ENCODE measurements at regions not wholly inside any gene's neighbourhood (a gene's known extent, or its start where the extent isn't known, plus 50 kb on each side); places are given as distances from the start of the nearest gene placed in this dataset.
A peak's percentile ranks its signal among the peaks of the same experiment; 100 is the strongest.

GRCh38 chr5:162209005-162209605, 141.5 kb downstream of the GABRG2 start:
- Histone ChIP-seq H3K9me3 (no peaks in the 10 kb centered on the region), H3K27ac (replicated peaks in 1 of 4) (no peak overlapping the region), H3K4me3 (no peak overlapping the region), H3K36me3 (no peaks in the 10 kb centered on the region), H3K27me3 (no peaks in the 10 kb centered on the region), H3K4me1 (no peaks in the 10 kb centered on the region)
- intact Hi-C loops (cut with DNase I): no loop called here
- 76% methylated on average over 3 of the region's 5 CpGs for WGBS
- no peak for TF ChIP-seq EP300 (IDR thresholded peaks at IDR 0.05)
- no peak for TF ChIP-seq POLR2A (IDR thresholded peaks at IDR 0.05; ENCODE audit: low read depth)
- TF ChIP-seq CTCF (IDR thresholded peaks at IDR 0.05): peak in 1 of 3 experiments; percentile 28
- TF ChIP-seq POLR2AphosphoS5 (IDR thresholded peaks at IDR 0.05): no peak
- DNase-seq (ENCODE audit: extremely low spot score): no peak

DNA sequence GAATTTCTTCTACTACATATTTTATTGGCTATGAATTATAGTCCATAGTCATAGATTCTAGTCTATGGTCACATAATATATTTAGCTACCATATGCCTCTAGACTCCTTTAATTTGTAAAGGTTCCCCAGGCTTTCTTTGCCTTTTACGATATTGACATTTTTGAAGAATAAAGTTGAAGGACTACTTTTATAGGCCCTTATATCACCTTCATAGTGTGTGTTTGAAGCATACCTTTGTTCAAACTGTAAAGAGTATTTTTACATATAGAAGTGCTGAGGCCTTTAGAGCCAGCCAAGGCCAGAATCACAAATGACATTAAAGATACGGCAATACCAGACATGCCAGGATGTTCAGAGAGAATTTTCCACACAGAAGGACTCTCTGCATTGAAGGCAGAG, 147.0 kb downstream of the GABRG2 start:
- Histone ChIP-seq H3K27me3 (no peaks in the 10 kb centered on the region), H3K27ac (replicated peaks in 1 of 4) (no peak overlapping the region), H3K36me3 (no peaks in the 10 kb centered on the region), H3K4me1 (no peaks in the 10 kb centered on the region), H3K9me3 (no peaks in the 10 kb centered on the region), H3K4me3 (no peak overlapping the region)
- intact Hi-C loops (cut with DNase I): no loop called here
- DNase-seq (ENCODE audit: extremely low spot score): no peak
- 90% methylated on average over 2 of the region's 2 CpGs for WGBS
- TF ChIP-seq POLR2AphosphoS5 (IDR thresholded peaks at IDR 0.05) (no peak), CTCF (IDR thresholded peaks at IDR 0.05) (no peak), POLR2A (IDR thresholded peaks at IDR 0.05; ENCODE audit: low read depth) (no peak), EP300 (IDR thresholded peaks at IDR 0.05) (no peak)

DNA sequence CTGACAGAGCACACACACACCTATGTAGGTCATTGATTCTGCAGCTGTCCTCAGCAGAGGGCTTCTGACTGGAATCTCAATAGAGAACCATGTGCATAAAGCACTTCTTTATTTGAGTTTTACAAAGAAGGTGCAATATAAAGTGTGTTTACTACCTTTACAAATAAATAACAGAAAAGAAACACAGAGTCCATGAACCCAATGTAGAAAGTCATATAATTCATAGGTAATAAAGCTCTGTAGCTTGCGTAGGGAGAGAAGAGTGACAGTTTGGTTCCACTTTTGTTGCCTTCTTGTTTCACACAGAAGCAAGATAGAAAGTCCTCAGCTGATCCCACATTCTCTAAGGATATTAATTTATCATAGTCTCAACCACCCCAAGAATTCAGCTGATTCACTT, 149.5 kb downstream of the GABRG2 start:
- H3K4me1 ChIP-seq: no peaks in the 10 kb centered on the region
- intact Hi-C loops (cut with DNase I): no loop called here
- H3K4me3 ChIP-seq: no peak overlapping the region
- peak; percentile 19 for DNase-seq (ENCODE audit: extremely low spot score)
- no peaks in the 10 kb centered on the region for H3K27me3 ChIP-seq
- no peaks in the 10 kb centered on the region for H3K9me3 ChIP-seq
- WGBS: 80% methylated on average over 1 of the region's 1 CpG
- TF ChIP-seq EP300 (IDR thresholded peaks at IDR 0.05) (no peak), POLR2A (IDR thresholded peaks at IDR 0.05; ENCODE audit: low read depth) (no peak), POLR2AphosphoS5 (IDR thresholded peaks at IDR 0.05) (no peak), CTCF (IDR thresholded peaks at IDR 0.05) (no peak)
- no peaks in the 10 kb centered on the region for H3K36me3 ChIP-seq
- H3K27ac ChIP-seq (replicated peaks in 1 of 4): no peak overlapping the region

GRCh38 chr5:162221910-162222309, 154.3 kb downstream of the GABRG2 start:
- DNase-seq (ENCODE audit: extremely low spot score): no peak
- Histone ChIP-seq H3K4me3 (no peak overlapping the region), H3K27ac (replicated peaks in 1 of 4) (no peak overlapping the region), H3K4me1 (no peaks in the 10 kb centered on the region), H3K36me3 (no peaks in the 10 kb centered on the region), H3K9me3 (peaks cover 0 to 5% (median 0%) of the 10 kb centered on the region in 4 donors), H3K27me3 (no peaks in the 10 kb centered on the region)
- intact Hi-C loops (cut with DNase I): no loop called here
- TF ChIP-seq POLR2AphosphoS5 (IDR thresholded peaks at IDR 0.05) (no peak), CTCF (IDR thresholded peaks at IDR 0.05) (no peak), POLR2A (IDR thresholded peaks at IDR 0.05; ENCODE audit: low read depth) (no peak), EP300 (IDR thresholded peaks at IDR 0.05) (no peak)

DNA sequence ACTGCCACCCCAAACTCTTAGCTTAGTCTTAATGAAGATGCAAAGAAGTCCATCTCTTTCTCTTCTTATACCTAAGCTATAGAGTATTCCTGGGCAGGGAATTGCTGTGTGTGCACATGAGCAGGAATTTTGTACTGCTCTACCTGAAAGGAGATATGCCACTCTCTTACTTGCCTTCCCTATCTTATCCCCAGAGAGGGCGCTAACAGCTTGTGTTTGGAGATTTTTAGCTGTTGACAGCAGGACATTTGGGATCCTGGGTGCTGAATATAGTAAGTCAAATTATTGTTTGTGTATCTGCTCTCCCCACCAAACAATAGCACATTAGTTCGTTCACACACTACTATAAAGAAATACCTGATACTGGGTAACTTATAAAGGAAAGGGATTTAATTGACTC, 159.5 kb downstream of the GABRG2 start:
- TF ChIP-seq POLR2A (IDR thresholded peaks at IDR 0.05; ENCODE audit: low read depth) (no peak), POLR2AphosphoS5 (IDR thresholded peaks at IDR 0.05) (no peak), EP300 (IDR thresholded peaks at IDR 0.05) (no peak), CTCF (IDR thresholded peaks at IDR 0.05) (no peak)
- intact Hi-C loops (cut with DNase I): no loop called here
- no peaks in the 10 kb centered on the region for H3K36me3 ChIP-seq
- H3K27ac ChIP-seq (replicated peaks in 1 of 4): no peak overlapping the region
- WGBS: 46% methylated on average over 2 of the region's 2 CpGs
- H3K4me3 ChIP-seq: no peak overlapping the region
- H3K27me3 ChIP-seq: no peaks in the 10 kb centered on the region
- no peak for DNase-seq (ENCODE audit: extremely low spot score)
- no peaks in the 10 kb centered on the region for H3K4me1 ChIP-seq
- H3K9me3 ChIP-seq: peaks cover 0 to 5% (median 0%) of the 10 kb centered on the region in 4 donors
